Ascending aorta (tissue), 2 donors: ENCODE measurements at regions not wholly inside any gene's neighbourhood (a gene's known extent, or its start where the extent isn't known, plus 50 kb on each side); places are given as distances from the start of the nearest gene placed in this dataset.

Source experiments
- DNase-seq, 2 donors: peaks; one replicate each; pipeline ENCODE4 v3.0.0-alpha.2; 2019; ENCODE audit warnings: low spot score in 2 of 2
- H3K27ac ChIP-seq, 2 donors: fragments of 200-600 bp; sonication (generic); one replicate each; pipeline ENCODE4 v1.5.1; 2016 to 2017; ENCODE audit warnings: mild to moderate bottlenecking in 1 of 2
- H3K27me3 ChIP-seq: fragments of 200-600 bp; sonication (generic); one replicate; pipeline ENCODE4 v1.5.1; 2017
- H3K36me3 ChIP-seq, 2 donors: fragments of 200-600 bp; sonication (generic); one replicate each; pipeline ENCODE4 v1.5.1; 2016
- H3K4me1 ChIP-seq, 2 donors: fragments of 200-600 bp; sonication (generic); one replicate each; pipeline ENCODE4 v1.5.1; 2016 to 2017; ENCODE audit warnings: mild to moderate bottlenecking in 1 of 2
- H3K4me3 ChIP-seq, 2 donors: fragments of 200-600 bp; sonication (generic); one replicate each; pipeline ENCODE4 v1.5.1; 2016 to 2017; ENCODE audit warnings: mild to moderate bottlenecking in 1 of 2
- H3K9me3 ChIP-seq, 2 donors: fragments of 200-600 bp; sonication (generic); one replicate each; pipeline ENCODE4 v1.5.1; 2016
- CTCF ChIP-seq, 3 experiments: fragments of 200-600 bp in 2 of 3; fragments of 450-650 bp in 1 of 3; sonication (generic) in 2 of 3; IDR thresholded peaks; one replicate each; pipeline ENCODE4 v1.5.1; 2016 to 2019; ENCODE audit warnings: antibody characterized with exemption in 3 of 3, mild to moderate bottlenecking in 1 of 3, moderate library complexity in 1 of 3
- intact Hi-C: fragments of 100-400 bp; cut with DNase I; formaldehyde crosslinking; loops from one replicate; pipeline ENCODE4 v1.15.1; 2023

- no peaks in the 10 kb centered on the region for H3K27me3 ChIP-seq
- peaks cover 0 to 8% of the 10 kb centered on the region in 2 donors for H3K4me1 ChIP-seq
- DNase-seq: no peak
- intact Hi-C loops: no loop called here
- no peak overlapping the region for H3K4me3 ChIP-seq
- TF ChIP-seq CTCF (IDR thresholded peaks at IDR 0.05): no peak
- H3K9me3 ChIP-seq: no peaks in the 10 kb centered on the region
- H3K36me3 ChIP-seq: no peaks in the 10 kb centered on the region
- H3K27ac ChIP-seq: no peak overlapping the region
Observed at GRCh38 chr1:229993060-229993459, 74.0 kb upstream of the GALNT2 start.

GRCh38 chr1:229993894-229994293 lies 73.1 kb upstream of the GALNT2 start:
- no peak for DNase-seq
- Histone ChIP-seq H3K36me3 (no peaks in the 10 kb centered on the region), H3K4me3 (no peak overlapping the region), H3K4me1 (peaks cover 6 to 16% of the 10 kb centered on the region in 2 donors), H3K27me3 (no peaks in the 10 kb centered on the region), H3K27ac (no peak overlapping the region), H3K9me3 (no peaks in the 10 kb centered on the region)
- TF ChIP-seq CTCF (IDR thresholded peaks at IDR 0.05): no peak
- intact Hi-C loops: no loop called here

DNA sequence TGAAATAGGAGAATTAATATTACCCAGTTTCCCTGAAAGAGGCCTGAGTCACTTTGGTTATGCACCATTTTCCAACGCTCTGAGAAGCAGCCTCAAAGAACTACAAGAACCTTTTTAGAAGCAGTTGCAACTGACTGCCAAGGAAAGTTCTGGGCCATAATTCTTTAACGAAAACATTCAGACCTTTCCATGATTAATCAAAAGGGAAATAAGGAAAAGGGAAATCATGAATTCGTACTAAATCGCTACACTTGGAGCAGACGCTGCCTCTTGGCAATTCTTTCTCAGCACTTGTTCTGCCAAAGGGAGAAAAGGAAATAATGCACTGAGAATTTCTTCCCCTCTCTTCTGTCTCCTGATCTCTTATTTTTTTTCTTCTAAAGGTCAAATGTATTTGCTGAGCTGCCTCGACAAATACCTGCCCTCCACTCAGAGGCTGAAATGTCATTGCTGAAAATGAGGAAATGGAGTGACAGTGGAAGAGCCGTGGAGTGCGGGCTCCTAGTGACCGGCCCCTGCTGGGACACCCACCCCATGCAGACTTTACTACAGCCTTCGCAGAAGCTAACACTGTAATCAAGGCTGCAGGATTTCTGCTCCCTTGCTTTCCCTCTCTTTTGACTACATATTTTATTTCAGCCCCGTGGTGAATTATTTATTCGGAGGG lies 67.9 kb upstream of the GALNT2 start:
- peak overlapping the region in 1 of 2 donors; percentile 12 for H3K4me3 ChIP-seq
- TF ChIP-seq CTCF (IDR thresholded peaks at IDR 0.05): no peak
- H3K27ac ChIP-seq: peak overlapping the region; percentile 87 to 92
- H3K4me1 ChIP-seq: peaks cover 6 to 30% of the 10 kb centered on the region in 2 donors
- DNase-seq: no peak
- no peaks in the 10 kb centered on the region for H3K36me3 ChIP-seq
- H3K9me3 ChIP-seq: no peaks in the 10 kb centered on the region
- intact Hi-C loops: loop anchor here (5.0 kb wide), 2 partner anchors 68 to 218 kb away; partner anchors contain the start of gene GALNT2
- H3K27me3 ChIP-seq: no peaks in the 10 kb centered on the region

GRCh38 chr1:230000493-230001184 lies 66.4 kb upstream of the GALNT2 start:
- peak overlapping the region; percentile 87 to 92 for H3K27ac ChIP-seq
- H3K9me3 ChIP-seq: no peaks in the 10 kb centered on the region
- TF ChIP-seq CTCF (IDR thresholded peaks at IDR 0.05): no peak
- intact Hi-C loops: loop anchor here (5.0 kb wide), 1 partner anchor 173 kb away; no protein-coding TSS in a partner anchor
- H3K4me1 ChIP-seq: peaks cover 6 to 30% of the 10 kb centered on the region in 2 donors
- no peak for DNase-seq
- H3K4me3 ChIP-seq: no peak overlapping the region
- no peaks in the 10 kb centered on the region for H3K27me3 ChIP-seq
- no peaks in the 10 kb centered on the region for H3K36me3 ChIP-seq

DNA sequence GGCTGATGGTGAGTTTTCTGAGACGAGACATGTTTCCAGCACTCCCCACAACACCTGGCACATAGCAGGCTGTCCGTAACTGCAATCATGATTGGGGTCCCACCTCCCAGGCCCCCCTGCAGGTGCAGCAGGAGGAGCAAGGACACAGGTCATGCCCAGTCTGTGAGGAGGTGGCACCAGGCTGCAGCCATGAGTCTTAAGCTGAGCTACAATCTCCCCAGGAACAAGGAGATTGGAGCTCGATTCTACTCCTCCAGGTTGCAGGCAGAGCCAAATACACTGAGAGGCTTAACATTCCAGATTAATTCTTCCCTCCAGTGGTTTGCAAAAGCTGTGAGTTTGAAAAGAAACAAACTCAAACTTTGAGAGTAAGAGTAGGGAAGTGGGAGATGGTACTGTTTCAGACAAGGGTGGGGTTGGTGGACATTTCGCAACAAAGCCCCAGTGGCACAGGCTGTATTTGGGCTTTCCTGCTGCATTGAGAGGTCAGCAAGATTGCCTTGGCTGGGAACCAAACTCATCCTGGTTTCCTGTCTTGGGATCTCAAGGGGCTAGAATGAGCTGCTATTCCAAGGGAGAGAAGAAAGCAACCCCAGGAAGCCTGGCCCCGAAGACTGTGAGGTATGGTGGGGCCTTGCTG lies 64.8 kb upstream of the GALNT2 start:
- Histone ChIP-seq H3K27me3 (no peaks in the 10 kb centered on the region), H3K4me1 (peaks cover 6 to 30% of the 10 kb centered on the region in 2 donors), H3K4me3 (no peak overlapping the region), H3K27ac (no peak overlapping the region), H3K9me3 (no peaks in the 10 kb centered on the region), H3K36me3 (no peaks in the 10 kb centered on the region)
- TF ChIP-seq CTCF (IDR thresholded peaks at IDR 0.05): no peak
- no peak for DNase-seq
- intact Hi-C loops: loop anchor here (5.0 kb wide), 1 partner anchor 175 kb away; no protein-coding TSS in a partner anchor
